Erythroblast (primary cell): ENCODE measurements at regions not wholly inside any gene's neighbourhood (a gene's known extent, or its start where the extent isn't known, plus 50 kb on each side); places are given as distances from the start of the nearest gene placed in this dataset.

Experiments
- GATA1 ChIP-seq: IDR thresholded peaks from 2 replicates; pipeline ENCODE4 v1.6.1; 2011; ENCODE audit warnings: low read depth, mild to moderate bottlenecking, control low read depth, low read length, moderate library complexity
- POLR2A ChIP-seq: IDR thresholded peaks from 2 replicates; pipeline ENCODE4 v1.6.1; 2011; ENCODE audit warnings: mild to moderate bottlenecking, low read length

DNA sequence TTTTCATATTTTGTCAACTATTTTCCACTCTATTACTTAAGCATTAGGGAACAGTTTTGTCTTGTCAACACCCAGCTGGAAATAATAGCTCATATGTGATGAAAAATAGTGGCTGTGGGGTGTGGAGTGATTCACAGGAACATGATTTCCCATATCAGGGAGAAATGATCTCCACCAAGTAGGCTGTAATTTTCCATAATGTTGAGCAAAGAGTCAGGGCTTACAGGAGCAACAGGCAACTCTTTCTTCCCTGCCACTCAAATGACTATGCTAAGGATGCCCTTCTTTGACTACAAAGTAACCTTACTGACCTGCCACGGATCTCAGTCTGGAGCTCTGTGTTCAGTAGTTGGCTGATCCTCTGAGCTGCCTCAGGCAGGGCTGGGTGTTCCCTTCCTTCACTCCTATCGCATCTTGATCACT, 90.0 kb upstream of the GATB start:
- TF ChIP-seq POLR2A: no peak
- TF ChIP-seq GATA1: no peak
